Mesenchymal stem cell (in vitro differentiated cells and primary cell): ENCODE measurements at regions not wholly inside any gene's neighbourhood (a gene's known extent, or its start where the extent isn't known, plus 50 kb on each side); places are given as distances from the start of the nearest gene placed in this dataset.

Source experiments
- DNase-seq: peaks from one replicate; pipeline ENCODE4 v3.0.0-alpha.2; 2013
- H2AFZ ChIP-seq: one replicate; pipeline ENCODE4 v1.6.1; 2013; ENCODE audit warnings: low read depth, mild to moderate bottlenecking, control low read depth, inconsistent platforms, low read length, moderate library complexity
- H2AK5ac ChIP-seq: 2 replicates; pipeline ENCODE4 v1.6.1; 2013; ENCODE audit warnings: low read length, moderate library complexity, mild to moderate bottlenecking, inconsistent platforms; ENCODE audit not compliant: severe bottlenecking
- H2BK120ac ChIP-seq: one replicate; pipeline ENCODE4 v1.6.1; 2013; ENCODE audit warnings: low read depth, mild to moderate bottlenecking, inconsistent platforms, low read length, moderate library complexity
- H2BK12ac ChIP-seq, 2 experiments: one replicate each; pipeline ENCODE4 v1.6.1; 2013; ENCODE audit warnings: inconsistent platforms in 2 of 2, low read length in 2 of 2, mild to moderate bottlenecking in 2 of 2, moderate library complexity in 2 of 2, control low read depth in 1 of 2
- H2BK15ac ChIP-seq: one replicate; pipeline ENCODE4 v1.6.1; 2013; ENCODE audit warnings: mild to moderate bottlenecking, low read depth, inconsistent platforms; ENCODE audit not compliant: poor library complexity, severe bottlenecking
- H2BK5ac ChIP-seq: 2 replicates; pipeline ENCODE4 v1.6.1; 2013; ENCODE audit warnings: low read depth, mild to moderate bottlenecking, low read length, control low read depth, inconsistent platforms; ENCODE audit not compliant: poor library complexity, severe bottlenecking
- H3K14ac ChIP-seq, 2 experiments: one replicate each; pipeline ENCODE4 v1.6.1; 2013; ENCODE audit warnings: inconsistent platforms in 2 of 2, low read length in 2 of 2, control low read depth in 1 of 2, mild to moderate bottlenecking in 1 of 2, moderate library complexity in 1 of 2
- H3K18ac ChIP-seq, 2 experiments: one replicate each; pipeline ENCODE4 v1.6.1; 2013; ENCODE audit warnings: inconsistent platforms in 2 of 2, low read length in 2 of 2, control low read depth in 1 of 2, low read depth in 1 of 2, mild to moderate bottlenecking in 1 of 2
- H3K23ac ChIP-seq, 2 experiments: one replicate each; pipeline ENCODE4 v1.6.1; 2013; ENCODE audit warnings: inconsistent platforms in 2 of 2, low read length in 2 of 2, mild to moderate bottlenecking in 2 of 2, moderate library complexity in 2 of 2, control low read depth in 1 of 2
- H3K27ac ChIP-seq: 2 replicates; pipeline ENCODE4 v1.5.1; 2013; ENCODE audit warnings: mild to moderate bottlenecking, moderate library complexity, low read length, control low read depth, inconsistent platforms; ENCODE audit not compliant: poor library complexity, severe bottlenecking
- H3K27me3 ChIP-seq, 2 experiments: 2 replicates each; pipeline versions ENCODE4 v1.6.1 to v1.7.0; 2013; ENCODE audit warnings: low read length in 2 of 2, mild to moderate bottlenecking in 2 of 2, moderate library complexity in 2 of 2, control low read depth in 1 of 2, inconsistent platforms in 1 of 2; ENCODE audit not compliant: control insufficient read depth in 1 of 2, insufficient read depth in 1 of 2
- H3K36me3 ChIP-seq, 2 experiments: 2 replicates each; pipeline versions ENCODE4 v1.6.1 to v1.7.0; 2013; ENCODE audit warnings: low read length in 2 of 2, control low read depth in 1 of 2, inconsistent platforms in 1 of 2, low read depth in 1 of 2, mild to moderate bottlenecking in 1 of 2; ENCODE audit not compliant: insufficient read depth in 2 of 2, control insufficient read depth in 1 of 2
- H3K4ac ChIP-seq, 2 experiments: one replicate each; pipeline ENCODE4 v1.6.1; 2013; ENCODE audit warnings: inconsistent platforms in 2 of 2, low read length in 2 of 2, mild to moderate bottlenecking in 2 of 2, moderate library complexity in 2 of 2, control low read depth in 1 of 2, low read depth in 1 of 2
- H3K4me1 ChIP-seq: 2 replicates; pipeline ENCODE4 v1.6.1; 2013; ENCODE audit warnings: low read depth, low read length, control low read depth; ENCODE audit not compliant: control insufficient read depth, insufficient read depth
- H3K4me2 ChIP-seq: 2 replicates; pipeline ENCODE4 v1.6.1; 2013; ENCODE audit warnings: low read length, mild to moderate bottlenecking, inconsistent platforms; ENCODE audit not compliant: poor library complexity, severe bottlenecking
- H3K4me3 ChIP-seq, 2 experiments: 2 replicates each; pipeline versions ENCODE4 v1.5.1 to v1.7.0; 2013; ENCODE audit warnings: low read length in 2 of 2, mild to moderate bottlenecking in 2 of 2, control low read depth in 1 of 2, low read depth in 1 of 2; ENCODE audit not compliant: insufficient read depth in 1 of 2
- H3K79me1 ChIP-seq: replicated peaks from 2 replicates; pipeline ENCODE4 v1.6.1; 2013; ENCODE audit warnings: mild to moderate bottlenecking, control low read depth, low read length, inconsistent platforms; ENCODE audit not compliant: poor library complexity, severe bottlenecking
- H3K9ac ChIP-seq: 2 replicates; pipeline ENCODE4 v1.7.0; 2013; ENCODE audit warnings: mild to moderate bottlenecking, low read length, moderate library complexity
- H3K9me3 ChIP-seq: 2 replicates; pipeline ENCODE4 v1.7.0; 2013; ENCODE audit warnings: mild to moderate bottlenecking, low read length; ENCODE audit not compliant: control insufficient read depth
- H4K8ac ChIP-seq: one replicate; pipeline ENCODE4 v1.6.1; 2013; ENCODE audit warnings: inconsistent platforms, mild to moderate bottlenecking, low read length, moderate library complexity
- H4K91ac ChIP-seq: one replicate; pipeline ENCODE4 v1.6.1; 2013; ENCODE audit warnings: mild to moderate bottlenecking, low read length, inconsistent platforms
- WGBS: methylation state at CpG from one replicate; pipeline ENCODE4 v1.1.7; 2013; ENCODE audit warnings: mixed read lengths; 5-methylcytosine and 5-hydroxymethylcytosine counted together

- H3K18ac ChIP-seq, result no peak overlapping the region
- no peak for DNase-seq
- no peak overlapping the region for H3K4me2 ChIP-seq
- H3K79me1 ChIP-seq, result no peaks in the 10 kb centered on the region
- H3K14ac ChIP-seq, result no peak overlapping the region
- no peak overlapping the region for H3K9ac ChIP-seq
- no peak overlapping the region for H3K4ac ChIP-seq
- H2BK12ac ChIP-seq, result no peak overlapping the region
- H2AK5ac ChIP-seq, result no peak overlapping the region
- H3K27me3 ChIP-seq, result no peaks in the 10 kb centered on the region
- H2BK5ac ChIP-seq, result no peak overlapping the region
- no peaks in the 10 kb centered on the region for H3K36me3 ChIP-seq
- H3K4me3 ChIP-seq, result no peak overlapping the region
- no peak overlapping the region for H3K27ac ChIP-seq
- H3K23ac ChIP-seq, result no peak overlapping the region
- 93% methylated on average over 3 of the region's 4 CpGs for WGBS
- no peak overlapping the region for H4K8ac ChIP-seq
- H2BK120ac ChIP-seq, result no peak overlapping the region
- H2AFZ ChIP-seq, result no peak overlapping the region
- no peak overlapping the region for H4K91ac ChIP-seq
- H3K9me3 ChIP-seq, result no peaks in the 10 kb centered on the region
- no peak overlapping the region for H2BK15ac ChIP-seq
- peaks cover 7% of the 10 kb centered on the region for H3K4me1 ChIP-seq
These were observed 94.7 kb upstream of the JCAD start for GRCh38 chr10:30154126-30154525.

DNA sequence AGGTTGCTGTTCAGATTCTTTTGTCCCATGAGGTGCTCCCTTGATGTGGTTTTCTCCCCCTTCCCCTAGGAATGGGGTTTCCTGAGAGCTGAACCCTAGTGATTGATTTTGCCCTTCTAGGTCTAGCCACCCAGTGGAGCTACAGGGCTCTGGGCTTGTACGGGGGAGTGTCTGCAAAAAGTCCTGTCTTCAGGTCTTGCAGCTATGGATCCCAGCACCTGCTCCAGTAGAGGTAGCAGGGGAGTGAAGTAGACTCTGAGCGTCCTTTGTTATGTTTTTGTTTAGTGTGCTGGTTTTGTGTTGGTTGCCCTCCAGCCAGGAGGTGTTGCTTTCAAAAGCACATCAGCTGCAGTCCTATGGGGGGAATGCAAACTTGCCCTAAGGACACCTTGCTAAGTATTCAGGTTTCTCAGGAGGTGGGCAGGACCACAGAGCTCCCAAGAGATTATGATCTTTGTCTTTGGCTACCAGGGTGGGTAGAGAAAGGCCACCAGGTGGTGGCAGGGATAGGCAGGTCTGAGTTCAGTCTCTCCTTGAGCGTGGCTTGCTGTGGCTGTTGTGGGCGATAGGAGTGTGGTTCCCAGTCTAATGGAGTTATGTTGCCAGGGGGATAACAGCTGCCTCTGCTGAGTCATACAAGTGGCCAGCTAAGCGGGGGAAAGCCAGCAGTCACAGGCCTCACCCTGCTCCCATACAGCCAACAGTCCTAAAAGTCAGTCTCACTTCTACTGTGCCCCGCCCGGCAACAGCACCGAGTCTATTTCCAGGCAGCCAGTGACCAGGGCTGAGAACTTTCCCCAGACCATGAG is 92.4 kb upstream of the JCAD start:
- H2BK12ac ChIP-seq, result peak overlapping the region; percentile 10 to 69
- H3K9me3 ChIP-seq, result no peaks in the 10 kb centered on the region
- 67% methylated on average over 7 of the region's 8 CpGs for WGBS
- H3K18ac ChIP-seq, result peak overlapping the region in 1 of 2 experiments; percentile 7
- H3K4me3 ChIP-seq, result no peak overlapping the region
- no peak overlapping the region for H3K27ac ChIP-seq
- H3K4me2 ChIP-seq, result no peak overlapping the region
- peak overlapping the region; percentile 79 for H3K9ac ChIP-seq
- no peaks in the 10 kb centered on the region for H3K27me3 ChIP-seq
- peak; percentile 93 for DNase-seq
- H2AFZ ChIP-seq, result peak overlapping the region; percentile 20
- H3K4ac ChIP-seq, result peak overlapping the region in 1 of 2 experiments; percentile 29
- H3K23ac ChIP-seq, result no peak overlapping the region
- H3K79me1 ChIP-seq, result no peaks in the 10 kb centered on the region
- no peak overlapping the region for H4K91ac ChIP-seq
- no peak overlapping the region for H2BK15ac ChIP-seq
- peak overlapping the region; percentile 59 for H2AK5ac ChIP-seq
- H2BK5ac ChIP-seq, result no peak overlapping the region
- peaks cover 7% of the 10 kb centered on the region for H3K4me1 ChIP-seq
- H2BK120ac ChIP-seq, result no peak overlapping the region
- no peak overlapping the region for H3K14ac ChIP-seq
- peak overlapping the region; percentile 23 for H4K8ac ChIP-seq
- no peaks in the 10 kb centered on the region for H3K36me3 ChIP-seq

DNA sequence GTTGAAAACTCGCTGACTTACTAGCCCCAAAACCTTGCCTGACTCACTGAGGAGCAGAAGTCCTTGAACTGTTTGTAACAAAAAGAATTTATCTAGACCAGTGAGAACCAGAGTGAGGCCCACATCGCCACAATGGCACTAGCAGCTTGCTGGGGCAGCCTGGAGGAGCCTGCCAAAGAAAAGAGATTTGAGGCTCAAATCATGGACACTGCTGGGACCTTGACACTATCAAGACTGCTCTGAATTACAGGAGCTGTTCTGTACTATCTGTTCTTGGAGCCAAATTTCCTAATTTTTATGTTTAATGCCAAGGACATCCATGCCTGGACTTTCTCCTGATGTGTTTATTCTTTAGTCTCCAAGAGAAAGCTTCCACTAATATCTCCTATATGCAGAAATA is 82.0 kb upstream of the JCAD start:
- Histone ChIP-seq H3K4me1 (no peaks in the 10 kb centered on the region), H3K36me3 (no peaks in the 10 kb centered on the region), H3K4ac (no peak overlapping the region), H2AK5ac (no peak overlapping the region), H3K9me3 (peaks cover 15% of the 10 kb centered on the region), H3K14ac (no peak overlapping the region), H2BK15ac (no peak overlapping the region), H2AFZ (no peak overlapping the region), H3K79me1 (no peaks in the 10 kb centered on the region), H4K8ac (no peak overlapping the region), H3K4me2 (no peak overlapping the region), H3K9ac (no peak overlapping the region), H3K27ac (no peak overlapping the region), H2BK5ac (no peak overlapping the region), H4K91ac (no peak overlapping the region), H3K4me3 (no peak overlapping the region), H2BK120ac (no peak overlapping the region), H3K23ac (no peak overlapping the region), H3K18ac (no peak overlapping the region), H2BK12ac (no peak overlapping the region), H3K27me3 (peaks cover 0 to 13% of the 10 kb centered on the region in 2 experiments)
- DNase-seq, result no peak
- 90% methylated on average over 2 of the region's 2 CpGs for WGBS

DNA sequence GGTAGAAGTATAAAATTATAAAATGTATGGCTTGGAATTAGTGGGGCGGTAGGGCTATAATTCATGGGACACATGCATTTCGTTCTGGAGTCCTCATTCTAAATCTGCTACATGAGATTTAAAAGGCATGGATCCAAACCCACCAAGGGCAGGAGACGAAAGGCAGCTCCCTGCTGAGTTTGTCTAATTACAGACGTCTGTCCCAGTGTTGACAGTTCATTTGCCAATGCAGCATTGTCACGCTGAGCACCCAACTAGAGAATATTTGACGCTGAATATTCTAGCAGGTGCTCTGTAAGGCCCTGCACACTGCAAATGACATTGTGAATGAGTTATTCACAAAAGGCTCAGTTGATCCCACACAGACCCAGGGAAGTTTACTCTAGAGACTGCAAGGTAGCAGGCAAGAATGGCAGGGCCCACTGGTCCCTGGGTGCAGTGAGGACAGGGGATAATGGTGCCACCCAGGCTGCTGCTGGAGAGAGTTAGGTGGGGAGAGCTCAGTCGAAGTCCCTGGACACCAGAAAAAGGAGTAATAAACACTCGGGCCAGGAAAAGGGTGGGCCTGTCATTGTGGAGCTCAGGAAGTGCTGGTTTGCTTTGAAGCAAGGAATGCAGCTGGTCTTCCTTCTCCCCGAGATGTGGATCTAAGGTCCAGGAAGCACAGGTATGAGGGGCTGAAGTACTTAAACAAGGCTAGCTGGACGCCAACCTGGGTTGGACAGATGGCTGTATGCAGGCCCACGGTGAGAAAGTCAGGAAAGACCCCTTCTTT is 75.0 kb upstream of the JCAD start:
- H3K79me1 ChIP-seq, result no peaks in the 10 kb centered on the region
- no peak overlapping the region for H3K27ac ChIP-seq
- no peak overlapping the region for H3K4ac ChIP-seq
- no peak overlapping the region for H3K4me2 ChIP-seq
- H4K8ac ChIP-seq, result no peak overlapping the region
- WGBS, result 76% methylated on average over 11 of the region's 11 CpGs
- no peak overlapping the region for H3K9ac ChIP-seq
- no peak overlapping the region for H3K18ac ChIP-seq
- no peak overlapping the region for H2BK5ac ChIP-seq
- H3K23ac ChIP-seq, result peak overlapping the region in 1 of 2 experiments; percentile 15
- H2BK12ac ChIP-seq, result no peak overlapping the region
- no peak overlapping the region for H2BK120ac ChIP-seq
- DNase-seq, result no peak
- H2BK15ac ChIP-seq, result no peak overlapping the region
- no peaks in the 10 kb centered on the region for H3K36me3 ChIP-seq
- no peaks in the 10 kb centered on the region for H3K4me1 ChIP-seq
- H3K14ac ChIP-seq, result no peak overlapping the region
- H2AFZ ChIP-seq, result no peak overlapping the region
- H3K4me3 ChIP-seq, result no peak overlapping the region
- no peaks in the 10 kb centered on the region for H3K9me3 ChIP-seq
- no peak overlapping the region for H4K91ac ChIP-seq
- no peak overlapping the region for H2AK5ac ChIP-seq
- no peaks in the 10 kb centered on the region for H3K27me3 ChIP-seq
